ENCODE measurements at regions not wholly inside any gene's neighbourhood (a gene's known extent, or its start where the extent isn't known, plus 50 kb on each side); places are given as distances from the start of the nearest gene placed in this dataset.
"Not testable (repeated sequence)": the region's sequence is repeated elsewhere in the genome, so short reads cannot be mapped to it uniquely, and the experiment has no call there.

DNA sequence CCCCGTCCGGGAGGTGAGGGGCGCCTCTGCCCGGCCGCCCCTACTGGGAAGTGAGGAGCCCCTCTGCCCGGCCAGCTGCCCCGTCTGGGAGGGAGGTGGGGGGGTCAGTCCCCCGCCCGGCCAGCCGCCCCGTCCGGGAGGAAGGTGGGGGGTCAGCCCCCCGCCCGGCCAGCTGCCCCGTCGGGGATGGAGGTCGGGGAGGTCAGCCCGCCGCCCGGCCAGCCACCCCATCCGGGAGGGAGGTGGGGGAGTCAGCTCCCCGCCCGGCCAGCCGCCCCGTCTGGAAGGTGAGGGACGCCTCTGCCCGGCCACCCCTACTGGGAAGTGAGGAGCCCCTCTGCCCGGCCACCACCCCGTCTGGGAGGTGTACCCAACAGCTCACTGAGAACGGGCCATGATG, 175.3 kb upstream of the CRIM1 start:
- not testable (repeated sequence) for TF ChIP-seq CTCF, POLR2A (IDR thresholded peaks at IDR 0.05)
